ENCODE measurements at regions not wholly inside any gene's neighbourhood (a gene's known extent, or its start where the extent isn't known, plus 50 kb on each side); places are given as distances from the start of the nearest gene placed in this dataset.
A peak's percentile ranks its signal among the peaks of the same experiment; 100 is the strongest.

GRCh38 chr2:56709181-56709580 lies 525.4 kb downstream of the CCDC85A start:
- DNase-seq, result no peak

- DNase-seq, result peak; percentile 38
Observed at GRCh38 chr2:56713161-56713676, 529.4 kb downstream of the CCDC85A start.

GRCh38 chr2:56713978-56714377 lies 530.2 kb downstream of the CCDC85A start:
- no peak for DNase-seq

- no peak for DNase-seq
Observed at GRCh38 chr2:56714400-56714799, 530.6 kb downstream of the CCDC85A start.

GRCh38 chr2:56715683-56716082 lies 531.9 kb downstream of the CCDC85A start:
- no peak for DNase-seq

- no peak for DNase-seq
Observed at GRCh38 chr2:56718413-56718812, 534.6 kb downstream of the CCDC85A start.

- DNase-seq, result no peak
Observed at GRCh38 chr2:56729212-56729611, 545.4 kb downstream of the CCDC85A start.

GRCh38 chr2:56732946-56733345 lies 549.2 kb downstream of the CCDC85A start:
- DNase-seq, result no peak

- no peak for DNase-seq
Observed at GRCh38 chr2:56739413-56739812, 555.6 kb downstream of the CCDC85A start.

- no peak for DNase-seq
Observed at GRCh38 chr2:56741601-56742102, 557.9 kb downstream of the CCDC85A start.

GRCh38 chr2:56743807-56744206 lies 560.0 kb downstream of the CCDC85A start:
- DNase-seq, result no peak

- DNase-seq, result peak; percentile 18
Observed at GRCh38 chr2:56749152-56749752, 565.5 kb downstream of the CCDC85A start.

- no peak for DNase-seq
Observed at GRCh38 chr2:56753182-56753581, 569.4 kb downstream of the CCDC85A start.

GRCh38 chr2:56754066-56754615 lies 570.4 kb downstream of the CCDC85A start:
- DNase-seq, result no peak

GRCh38 chr2:56754627-56755026 lies 570.8 kb downstream of the CCDC85A start:
- DNase-seq, result no peak

GRCh38 chr2:56757884-56758545 lies 574.2 kb downstream of the CCDC85A start:
- DNase-seq, result no peak

GRCh38 chr2:56763683-56764082 lies 579.9 kb downstream of the CCDC85A start:
- no peak for DNase-seq

GRCh38 chr2:56768973-56769372 lies 585.2 kb downstream of the CCDC85A start:
- DNase-seq, result no peak

- no peak for DNase-seq
Observed at GRCh38 chr2:56770490-56770889, 586.7 kb downstream of the CCDC85A start.

- DNase-seq, result no peak
Observed at GRCh38 chr2:56784046-56784445, 600.3 kb downstream of the CCDC85A start.

- no peak for DNase-seq
Observed at GRCh38 chr2:56801214-56801613, 617.4 kb downstream of the CCDC85A start.

GRCh38 chr2:56801770-56802169 lies 618.0 kb downstream of the CCDC85A start:
- DNase-seq, result no peak

- no peak for DNase-seq
Observed at GRCh38 chr2:56803596-56803995, 619.8 kb downstream of the CCDC85A start.

Measured in muscle of arm (tissue), 1 donor.